MM.1S (cell line): ENCODE measurements at regions not wholly inside any gene's neighbourhood (a gene's known extent, or its start where the extent isn't known, plus 50 kb on each side); places are given as distances from the start of the nearest gene placed in this dataset.

Experiments used
- DNase-seq: peaks from one replicate; pipeline ENCODE4 v3.0.0-alpha.2; 2015
- H2AFZ ChIP-seq: fragments of 300-600 bp; sonication (generic); 2 replicates; pipeline ENCODE4 v1.6.0; 2016; ENCODE audit warnings: antibody characterized with exemption, low read length
- H3F3A ChIP-seq: fragments of 300-600 bp; sonication (generic); 2 replicates; pipeline ENCODE4 v1.6.1; 2016; ENCODE audit warnings: mild to moderate bottlenecking, antibody characterized with exemption, low read length, moderate library complexity, mixed read lengths; ENCODE audit not compliant: insufficient read depth
- H3K27ac ChIP-seq: fragments of 300-600 bp; sonication (generic); 2 replicates; pipeline ENCODE4 v1.5.1; 2016; ENCODE audit warnings: mild to moderate bottlenecking, low read length
- H3K27me3 ChIP-seq: fragments of 300-600 bp; sonication (generic); replicated peaks from 2 replicates; pipeline ENCODE4 v1.6.0; 2016; ENCODE audit warnings: low read length; ENCODE audit not compliant: insufficient read depth
- H3K36me3 ChIP-seq: fragments of 300-600 bp; sonication (generic); replicated peaks from 2 replicates; pipeline ENCODE4 v1.6.1; 2016; ENCODE audit warnings: mild to moderate bottlenecking, low read length, mixed read lengths; ENCODE audit not compliant: insufficient read depth
- H3K4me1 ChIP-seq: fragments of 300-600 bp; sonication (generic); 2 replicates; pipeline ENCODE4 v1.6.1; 2016; ENCODE audit warnings: low read length, mixed read lengths
- H3K4me2 ChIP-seq: fragments of 300-600 bp; sonication (generic); 2 replicates; pipeline ENCODE4 v1.6.0; 2016; ENCODE audit warnings: low read depth, low read length
- H3K4me3 ChIP-seq: fragments of 300-600 bp; sonication (generic); 2 replicates; pipeline ENCODE4 v1.5.1; 2016; ENCODE audit warnings: low read length, mixed read lengths
- H3K79me2 ChIP-seq: fragments of 300-600 bp; sonication (generic); 2 replicates; pipeline ENCODE4 v1.6.1; 2016; ENCODE audit warnings: mixed run types, low read length, mixed read lengths
- H3K9ac ChIP-seq: fragments of 300-600 bp; sonication (generic); 2 replicates; pipeline ENCODE4 v1.6.1; 2016; ENCODE audit warnings: low read length, mixed read lengths
- H3K9me2 ChIP-seq: fragments of 300-600 bp; sonication (generic); replicated peaks from 2 replicates; pipeline ENCODE4 v1.6.1; 2016; ENCODE audit warnings: mild to moderate bottlenecking, low read length, mixed read lengths; ENCODE audit not compliant: insufficient read depth
- H3K9me3 ChIP-seq: fragments of 300-600 bp; sonication (generic); replicated peaks from 2 replicates; pipeline ENCODE4 v1.6.1; 2016; ENCODE audit warnings: mild to moderate bottlenecking, low read length, mixed read lengths; ENCODE audit not compliant: insufficient read depth
- H4K20me1 ChIP-seq: fragments of 300-600 bp; sonication (generic); 2 replicates; pipeline ENCODE4 v1.6.1; 2016; ENCODE audit warnings: mild to moderate bottlenecking, low read length, moderate library complexity, mixed read lengths; ENCODE audit not compliant: insufficient read depth
- EZH2 ChIP-seq: fragments of 300-600 bp; sonication (generic); optimal IDR thresholded peaks from 2 replicates; pipeline ENCODE3; 2017; ENCODE audit warnings: low read depth, mild to moderate bottlenecking, antibody characterized with exemption, low read length, mixed read lengths
- EZH2phosphoT487 ChIP-seq: fragments of 300-600 bp; sonication (generic); IDR thresholded peaks from 2 replicates; pipeline ENCODE4 v1.6.1; 2018; ENCODE audit warnings: antibody characterized with exemption, low read length
- TF ChIP-seq, protein P1 (sequence below): fragments of 300-600 bp; sonication (generic); IDR thresholded peaks from 2 replicates; pipeline ENCODE4 v1.5.1; 2016; ENCODE audit warnings: antibody characterized with exemption, low read length, mixed read lengths

GRCh38 chr10:130869179-130869841, 442.2 kb downstream of the TCERG1L start:
- Histone ChIP-seq H3K9ac (no peak overlapping the region), H3K4me3 (no peak overlapping the region), H3K36me3 (no peaks in the 10 kb centered on the region), H4K20me1 (no peaks in the 10 kb centered on the region), H3K27me3 (no peaks in the 10 kb centered on the region), H3K79me2 (no peaks in the 10 kb centered on the region), H3K4me1 (no peaks in the 10 kb centered on the region), H3K9me3 (no peaks in the 10 kb centered on the region), H3K27ac (no peak overlapping the region), H3F3A (no peaks in the 10 kb centered on the region), H3K9me2 (no peaks in the 10 kb centered on the region), H2AFZ (no peak overlapping the region), H3K4me2 (no peak overlapping the region)
- TF ChIP-seq EZH2phosphoT487, result no peak
- TF ChIP-seq, protein P1, sequence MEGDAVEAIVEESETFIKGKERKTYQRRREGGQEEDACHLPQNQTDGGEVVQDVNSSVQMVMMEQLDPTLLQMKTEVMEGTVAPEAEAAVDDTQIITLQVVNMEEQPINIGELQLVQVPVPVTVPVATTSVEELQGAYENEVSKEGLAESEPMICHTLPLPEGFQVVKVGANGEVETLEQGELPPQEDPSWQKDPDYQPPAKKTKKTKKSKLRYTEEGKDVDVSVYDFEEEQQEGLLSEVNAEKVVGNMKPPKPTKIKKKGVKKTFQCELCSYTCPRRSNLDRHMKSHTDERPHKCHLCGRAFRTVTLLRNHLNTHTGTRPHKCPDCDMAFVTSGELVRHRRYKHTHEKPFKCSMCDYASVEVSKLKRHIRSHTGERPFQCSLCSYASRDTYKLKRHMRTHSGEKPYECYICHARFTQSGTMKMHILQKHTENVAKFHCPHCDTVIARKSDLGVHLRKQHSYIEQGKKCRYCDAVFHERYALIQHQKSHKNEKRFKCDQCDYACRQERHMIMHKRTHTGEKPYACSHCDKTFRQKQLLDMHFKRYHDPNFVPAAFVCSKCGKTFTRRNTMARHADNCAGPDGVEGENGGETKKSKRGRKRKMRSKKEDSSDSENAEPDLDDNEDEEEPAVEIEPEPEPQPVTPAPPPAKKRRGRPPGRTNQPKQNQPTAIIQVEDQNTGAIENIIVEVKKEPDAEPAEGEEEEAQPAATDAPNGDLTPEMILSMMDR, result no peak
- TF ChIP-seq EZH2, result no peak
- DNase-seq, result no peak

GRCh38 chr10:130871406-130871805, 440.1 kb downstream of the TCERG1L start:
- H3F3A ChIP-seq, result no peaks in the 10 kb centered on the region
- no peaks in the 10 kb centered on the region for H3K79me2 ChIP-seq
- no peaks in the 10 kb centered on the region for H3K36me3 ChIP-seq
- H3K4me3 ChIP-seq, result no peak overlapping the region
- H3K9me3 ChIP-seq, result no peaks in the 10 kb centered on the region
- no peak overlapping the region for H3K4me2 ChIP-seq
- TF ChIP-seq EZH2phosphoT487 (no peak), EZH2 (no peak)
- TF ChIP-seq, protein P1, result no peak
- no peak for DNase-seq
- no peaks in the 10 kb centered on the region for H3K4me1 ChIP-seq
- H4K20me1 ChIP-seq, result no peaks in the 10 kb centered on the region
- no peaks in the 10 kb centered on the region for H3K9me2 ChIP-seq
- H3K9ac ChIP-seq, result no peak overlapping the region
- no peak overlapping the region for H3K27ac ChIP-seq
- no peak overlapping the region for H2AFZ ChIP-seq
- no peaks in the 10 kb centered on the region for H3K27me3 ChIP-seq

GRCh38 chr10:130873636-130874035, 437.9 kb downstream of the TCERG1L start:
- Histone ChIP-seq H3K79me2 (no peaks in the 10 kb centered on the region), H3K9me2 (no peaks in the 10 kb centered on the region)
- TF ChIP-seq, protein P1, result no peak
- TF ChIP-seq EZH2phosphoT487 (no peak), EZH2 (no peak)

More at GRCh38 chr10:130873636-130874035, 437.9 kb downstream of the TCERG1L start:
- DNase-seq, result no peak
- Histone ChIP-seq H3F3A (no peaks in the 10 kb centered on the region), H2AFZ (no peak overlapping the region), H3K9ac (no peak overlapping the region), H3K27me3 (no peaks in the 10 kb centered on the region), H3K9me3 (no peaks in the 10 kb centered on the region), H3K4me2 (no peak overlapping the region), H3K4me1 (no peaks in the 10 kb centered on the region), H4K20me1 (no peaks in the 10 kb centered on the region), H3K4me3 (no peak overlapping the region), H3K27ac (no peak overlapping the region), H3K36me3 (no peaks in the 10 kb centered on the region)
